HepG2 (cell line): ENCODE measurements at regions not wholly inside any gene's neighbourhood (a gene's known extent, or its start where the extent isn't known, plus 50 kb on each side); places are given as distances from the start of the nearest gene placed in this dataset.

Source experiments
- ATAC-seq: fragments of 200-7000 bp; cut with Tn5 transposase; 3 replicates; pipeline ENCODE4 v1.9.1; 2020; ENCODE audit warnings: mild to moderate bottlenecking, moderate library complexity
- BruUV-seq: library from RNA; stranded (reverse); fragments of 400-500 nt; replicated peaks from 2 replicates; lab custom pipeline; 2021; lab: Mats Ljungman, UMichigan
- CTCF ChIA-PET: fragments of 300-600 bp; formaldehyde crosslinking; extraction: SDS; loops from one replicate; lab custom pipeline; 2021; ENCODE audit warnings: low total read pairs, inconsistent platforms, low intra/inter-chr PET ratio; lab: Yijun Ruan, JAX
- POLR2A ChIA-PET: fragments of 350-600 bp; sonication (Branson Sonifier 250); formaldehyde crosslinking; loops from one replicate; lab custom pipeline; 2020; ENCODE audit warnings: antibody characterized with exemption, inconsistent platforms; lab: Yijun Ruan, JAX
- DNase-seq: peaks from one replicate; pipeline ENCODE4 v3.0.0-alpha.2; 2015; ENCODE audit warnings: low spot score
- FAIRE-seq: peaks from 3 replicates; lab custom pipeline; 2011; peaks lifted over from hg19 to GRCh38; lab: Jason Lieb, UNC
- H2AFZ ChIP-seq: one replicate; pipeline ENCODE4 v1.6.1; 2011; ENCODE audit warnings: low read length, inconsistent platforms
- H3K27ac ChIP-seq: fragments of 300-600 bp; 3 replicates; pipeline ENCODE4 v1.8.0; 2011; ENCODE audit warnings: mixed run types, mild to moderate bottlenecking, mixed read lengths, low read length, inconsistent platforms; ENCODE audit not compliant: insufficient read depth; ENCODE audit errors: extremely low read length
- H3K27me3 ChIP-seq, 2 experiments: fragments of 200-600 bp in 1 of 2; 2 replicates in 1 of 2; 3 replicates in 1 of 2; pipeline versions ENCODE4 v1.6.0 to v1.8.0; 2011; ENCODE audit warnings: low read length in 2 of 2, mild to moderate bottlenecking in 2 of 2, moderate library complexity in 2 of 2, inconsistent platforms in 1 of 2; ENCODE audit not compliant: insufficient read depth in 2 of 2, control insufficient read depth in 1 of 2
- H3K36me3 ChIP-seq, 2 experiments: fragments of 200-600 bp in 1 of 2; replicated peaks in 1 of 2; 2 replicates in 1 of 2; 3 replicates in 1 of 2; pipeline versions ENCODE4 v1.5.1 to v1.8.0; 2011; ENCODE audit warnings: low read length in 2 of 2, inconsistent platforms in 1 of 2; ENCODE audit not compliant: insufficient read depth in 2 of 2, control insufficient read depth in 1 of 2
- H3K4me1 ChIP-seq: 2 replicates; pipeline ENCODE4 v1.5.1; 2012; ENCODE audit warnings: low read length, inconsistent platforms; ENCODE audit not compliant: insufficient read depth
- H3K4me2 ChIP-seq: 2 replicates; pipeline ENCODE4 v1.6.0; 2011; ENCODE audit warnings: low read depth, low read length, inconsistent platforms
- H3K4me3 ChIP-seq, 3 experiments: fragments of 200-600 bp in 1 of 3; sonication (generic), shearing (Covaris generic) in 1 of 3; replicated peaks in 1 of 3; 2 replicates each; pipeline ENCODE4 v1.5.1; 2011 to 2016; ENCODE audit warnings: low read length in 3 of 3, inconsistent platforms in 2 of 3, low read depth in 2 of 3, mild to moderate bottlenecking in 2 of 3, control low read depth in 1 of 3, mixed read lengths in 1 of 3; ENCODE audit not compliant: insufficient read depth in 1 of 3
- H3K79me2 ChIP-seq: one replicate; pipeline ENCODE4 v1.6.1; 2011; ENCODE audit warnings: low read length, inconsistent platforms; ENCODE audit not compliant: insufficient read depth
- H3K9ac ChIP-seq: 2 replicates; pipeline ENCODE4 v1.6.0; 2011; ENCODE audit warnings: mild to moderate bottlenecking, low read depth, low read length, inconsistent platforms; ENCODE audit not compliant: insufficient read depth
- H3K9me3 ChIP-seq: 2 replicates; pipeline ENCODE4 v1.5.1; 2012; ENCODE audit warnings: mild to moderate bottlenecking, low read length
- H4K20me1 ChIP-seq: 2 replicates; pipeline ENCODE4 v1.6.0; 2011; ENCODE audit warnings: inconsistent platforms, mild to moderate bottlenecking, low read length, moderate library complexity; ENCODE audit not compliant: insufficient read depth
- FOXP1 ChIP-seq, 2 experiments: fragments of 450-650 bp in 1 of 2; IDR thresholded peaks; 2 replicates each; pipeline ENCODE4 v1.6.1; 2017 to 2018; ENCODE audit warnings: antibody characterized with exemption in 1 of 2
- GABPA ChIP-seq, 2 experiments: IDR thresholded peaks; 2 replicates each; pipeline ENCODE4 v1.6.1; 2011 to 2016; ENCODE audit warnings: low read depth in 2 of 2, low read length in 1 of 2, missing biosample characterization in 1 of 2, missing genetic modification characterization in 1 of 2
- HHEX ChIP-seq: IDR thresholded peaks from 2 replicates; pipeline ENCODE4 v1.6.1; 2016; ENCODE audit warnings: control low read depth
- MBNL3 ChIP-seq: fragments of 250-450 bp; sonication (Bioruptor Pico); conservative IDR thresholded peaks from 2 replicates; pipeline ENCODE4 v1.8.0; 2022; ENCODE audit warnings: mild to moderate bottlenecking, inconsistent platforms
- NR2F6 ChIP-seq, 2 experiments: IDR thresholded peaks; 2 replicates each; pipeline ENCODE4 v1.6.1; 2016; ENCODE audit warnings: antibody characterized with exemption in 1 of 2, mild to moderate bottlenecking in 1 of 2
- PAF1 ChIP-seq: IDR thresholded peaks from 2 replicates; pipeline ENCODE4 v1.6.1; 2016; ENCODE audit warnings: missing genetic modification reagents, missing compliant biosample characterization
- POLR2AphosphoS5 ChIP-seq: IDR thresholded peaks from 2 replicates; pipeline ENCODE4 v1.6.1; 2012; ENCODE audit warnings: low read depth, low read length
- ZFP36L2 ChIP-seq: sonication (generic); formaldehyde crosslinking; IDR thresholded peaks from 2 replicates; pipeline ENCODE4 v1.4.0; 2020; ENCODE audit warnings: missing genetic modification reagents
- WGBS: methylation state at CpG from one replicate; pipeline ENCODE4 v1.1.6; 2017; ENCODE audit warnings: low lambda C conversion rate; 5-methylcytosine and 5-hydroxymethylcytosine counted together
- in situ Hi-C: cut with HindIII; loops from 2 replicates; pipeline ENCODE4 v1.10.0; 2017; ENCODE audit warnings: low pct_unique_long_range_greater_than_20kb; ENCODE audit not compliant: extremely low pct_ligation_motif_present
- intact Hi-C: fragments of 100-400 bp; cut with micrococcal nuclease; formaldehyde crosslinking; loops from one replicate; pipeline ENCODE4 v1.10.0; 2022; ENCODE audit not compliant: unreplicated experiment
- TF ChIP-seq, protein P1 (sequence below): IDR thresholded peaks from 2 replicates; pipeline ENCODE4 v1.6.1; 2016
- TF ChIP-seq, protein P2 (sequence below): sonication (generic); formaldehyde crosslinking; IDR thresholded peaks from 2 replicates; pipeline ENCODE4 v1.4.0; 2020; ENCODE audit warnings: missing genetic modification reagents
- TF ChIP-seq, protein P3 (sequence below): sonication (generic); formaldehyde crosslinking; IDR thresholded peaks from 2 replicates; pipeline ENCODE4 v1.5.0; 2020; ENCODE audit warnings: missing genetic modification reagents, mild to moderate bottlenecking, borderline replicate concordance
- TF ChIP-seq, protein P4 (sequence below): sonication (generic); formaldehyde crosslinking; IDR thresholded peaks from 2 replicates; pipeline ENCODE4 v1.5.0; 2020; ENCODE audit warnings: mild to moderate bottlenecking, low read depth, missing genetic modification reagents, borderline replicate concordance
- TF ChIP-seq, protein P5 (sequence below), 2 experiments: sonication (generic) in 1 of 2; formaldehyde crosslinking in 1 of 2; IDR thresholded peaks; 2 replicates each; pipeline versions ENCODE4 v1.4.0 to v1.6.1; 2018 to 2020; ENCODE audit warnings: missing genetic modification reagents in 2 of 2, borderline replicate concordance in 1 of 2, low read depth in 1 of 2, mild to moderate bottlenecking in 1 of 2, missing biosample characterization in 1 of 2

DNA sequence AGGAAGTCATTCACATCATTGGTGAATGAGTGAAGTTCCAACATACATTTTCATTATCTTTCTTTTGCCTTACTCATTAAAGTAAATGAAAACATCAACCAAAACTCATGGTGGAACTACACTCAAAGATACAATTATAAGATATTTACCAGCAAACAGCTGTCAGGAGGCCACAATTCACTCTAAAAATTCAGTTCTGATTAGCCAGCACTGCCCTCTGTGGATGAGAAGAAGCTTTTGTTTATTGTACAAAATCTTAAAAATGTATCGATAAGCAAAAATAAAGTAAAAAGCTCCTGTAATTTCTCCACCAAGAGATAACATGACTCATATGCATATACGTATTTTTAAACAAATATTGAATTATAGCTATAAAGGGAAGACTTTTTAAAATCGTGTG lies 73.5 kb upstream of the RAPGEF4 start:
- H3K4me1 ChIP-seq = no peaks in the 10 kb centered on the region
- in situ Hi-C loops = no loop called here
- WGBS = 40% methylated on average over 3 of the region's 3 CpGs

DNA sequence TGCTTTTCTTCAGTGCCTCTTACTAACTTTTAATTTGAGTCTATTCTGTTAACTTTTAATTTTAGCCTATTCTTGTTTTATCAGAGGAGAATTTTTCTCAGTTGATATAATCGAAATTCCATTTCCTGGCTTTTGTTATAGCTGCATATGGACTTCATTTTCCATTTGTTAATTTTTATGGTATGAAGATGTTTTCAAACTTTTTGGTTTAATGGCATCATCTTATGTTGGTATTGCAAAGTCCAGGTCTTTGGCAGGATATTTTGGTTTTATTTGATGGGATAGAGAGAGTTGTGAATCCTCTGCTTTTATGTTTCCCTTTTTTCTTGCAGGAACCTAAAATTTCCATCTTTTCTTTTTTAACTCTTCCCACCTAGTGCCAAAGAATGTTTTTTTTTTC lies 70.9 kb upstream of the RAPGEF4 start:
- Histone ChIP-seq H3K9ac (no peak overlapping the region), H3K4me3 (no peak overlapping the region), H4K20me1 (no peaks in the 10 kb centered on the region), H3K36me3 (no peaks in the 10 kb centered on the region), H3K4me1 (no peaks in the 10 kb centered on the region), H3K27me3 (no peaks in the 10 kb centered on the region), H3K4me2 (no peak overlapping the region), H3K27ac (no peak overlapping the region), H3K9me3 (no peaks in the 10 kb centered on the region), H3K79me2 (no peaks in the 10 kb centered on the region), H2AFZ (no peak overlapping the region)
- in situ Hi-C loops = no loop called here
- no TSS peak for BruUV-seq
- 2% methylated on average over 1 of the region's 1 CpG for WGBS
- ATAC-seq (no peak), FAIRE-seq (no peak), DNase-seq (no peak)
- ChIA-PET CTCF (no interaction called here), POLR2A (no interaction called here)
- intact Hi-C loops = no loop called here
- TF ChIP-seq ZFP36L2 (CRISPR knock-in tag) (no peak), MBNL3 (CRISPR knock-in tag) (no peak), FOXP1 (IDR thresholded peaks at IDR 0.05) (no peak), FOXP1 (CRISPR knock-in tag; IDR thresholded peaks at IDR 0.05) (no peak), GABPA (IDR thresholded peaks at IDR 0.05; ENCODE audit: low read depth, low read length) (no peak), GABPA (CRISPR knock-in tag; IDR thresholded peaks at IDR 0.05; ENCODE audit: low read depth) (no peak), POLR2AphosphoS5 (no peak), NR2F6 (IDR thresholded peaks at IDR 0.05) (no peak), NR2F6 (CRISPR knock-in tag; IDR thresholded peaks at IDR 0.05) (no peak)
- TF ChIP-seq, protein P1, sequence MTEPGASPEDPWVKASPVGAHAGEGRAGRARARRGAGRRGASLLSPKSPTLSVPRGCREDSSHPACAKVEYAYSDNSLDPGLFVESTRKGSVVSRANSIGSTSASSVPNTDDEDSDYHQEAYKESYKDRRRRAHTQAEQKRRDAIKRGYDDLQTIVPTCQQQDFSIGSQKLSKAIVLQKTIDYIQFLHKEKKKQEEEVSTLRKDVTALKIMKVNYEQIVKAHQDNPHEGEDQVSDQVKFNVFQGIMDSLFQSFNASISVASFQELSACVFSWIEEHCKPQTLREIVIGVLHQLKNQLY = no peak
- TF ChIP-seq, protein P2, sequence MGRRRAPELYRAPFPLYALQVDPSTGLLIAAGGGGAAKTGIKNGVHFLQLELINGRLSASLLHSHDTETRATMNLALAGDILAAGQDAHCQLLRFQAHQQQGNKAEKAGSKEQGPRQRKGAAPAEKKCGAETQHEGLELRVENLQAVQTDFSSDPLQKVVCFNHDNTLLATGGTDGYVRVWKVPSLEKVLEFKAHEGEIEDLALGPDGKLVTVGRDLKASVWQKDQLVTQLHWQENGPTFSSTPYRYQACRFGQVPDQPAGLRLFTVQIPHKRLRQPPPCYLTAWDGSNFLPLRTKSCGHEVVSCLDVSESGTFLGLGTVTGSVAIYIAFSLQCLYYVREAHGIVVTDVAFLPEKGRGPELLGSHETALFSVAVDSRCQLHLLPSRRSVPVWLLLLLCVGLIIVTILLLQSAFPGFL (CRISPR knock-in tag) = no peak
- TF ChIP-seq, protein P3, sequence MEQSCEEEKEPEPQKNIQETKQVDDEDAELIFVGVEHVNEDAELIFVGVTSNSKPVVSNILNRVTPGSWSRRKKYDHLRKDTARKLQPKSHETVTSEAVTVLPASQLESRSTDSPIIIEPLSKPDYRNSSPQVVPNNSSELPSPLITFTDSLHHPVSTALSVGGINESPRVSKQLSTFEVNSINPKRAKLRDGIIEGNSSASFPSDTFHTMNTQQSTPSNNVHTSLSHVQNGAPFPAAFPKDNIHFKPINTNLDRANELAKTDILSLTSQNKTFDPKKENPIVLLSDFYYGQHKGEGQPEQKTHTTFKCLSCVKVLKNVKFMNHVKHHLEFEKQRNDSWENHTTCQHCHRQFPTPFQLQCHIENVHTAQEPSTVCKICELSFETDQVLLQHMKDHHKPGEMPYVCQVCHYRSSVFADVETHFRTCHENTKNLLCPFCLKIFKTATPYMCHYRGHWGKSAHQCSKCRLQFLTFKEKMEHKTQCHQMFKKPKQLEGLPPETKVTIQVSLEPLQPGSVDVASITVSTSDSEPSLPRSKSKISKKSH (CRISPR knock-in tag) = no peak
- TF ChIP-seq, protein P4, sequence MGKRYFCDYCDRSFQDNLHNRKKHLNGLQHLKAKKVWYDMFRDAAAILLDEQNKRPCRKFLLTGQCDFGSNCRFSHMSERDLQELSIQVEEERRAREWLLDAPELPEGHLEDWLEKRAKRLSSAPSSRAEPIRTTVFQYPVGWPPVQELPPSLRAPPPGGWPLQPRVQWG (CRISPR knock-in tag) = no peak

More for the DNA sequence above, 73.5 kb upstream of the RAPGEF4 start:
- no peak for FAIRE-seq
- Histone ChIP-seq H2AFZ (no peak overlapping the region), H3K9ac (no peak overlapping the region), H3K27me3 (no peaks in the 10 kb centered on the region), H3K36me3 (no peaks in the 10 kb centered on the region), H4K20me1 (no peaks in the 10 kb centered on the region), H3K4me2 (no peak overlapping the region), H3K79me2 (no peaks in the 10 kb centered on the region), H3K27ac (no peak overlapping the region), H3K4me3 (no peak overlapping the region), H3K9me3 (no peaks in the 10 kb centered on the region; the same call in 1 of the 2 replicates)
- ChIA-PET POLR2A (no interaction called here), CTCF (no interaction called here)
- no TSS peak for BruUV-seq
- intact Hi-C loops = no loop called here
- ATAC-seq = no peak
- DNase-seq = no peak
- no peak for TF ChIP-seq PAF1 (CRISPR knock-in tag)
- TF ChIP-seq, protein P5, sequence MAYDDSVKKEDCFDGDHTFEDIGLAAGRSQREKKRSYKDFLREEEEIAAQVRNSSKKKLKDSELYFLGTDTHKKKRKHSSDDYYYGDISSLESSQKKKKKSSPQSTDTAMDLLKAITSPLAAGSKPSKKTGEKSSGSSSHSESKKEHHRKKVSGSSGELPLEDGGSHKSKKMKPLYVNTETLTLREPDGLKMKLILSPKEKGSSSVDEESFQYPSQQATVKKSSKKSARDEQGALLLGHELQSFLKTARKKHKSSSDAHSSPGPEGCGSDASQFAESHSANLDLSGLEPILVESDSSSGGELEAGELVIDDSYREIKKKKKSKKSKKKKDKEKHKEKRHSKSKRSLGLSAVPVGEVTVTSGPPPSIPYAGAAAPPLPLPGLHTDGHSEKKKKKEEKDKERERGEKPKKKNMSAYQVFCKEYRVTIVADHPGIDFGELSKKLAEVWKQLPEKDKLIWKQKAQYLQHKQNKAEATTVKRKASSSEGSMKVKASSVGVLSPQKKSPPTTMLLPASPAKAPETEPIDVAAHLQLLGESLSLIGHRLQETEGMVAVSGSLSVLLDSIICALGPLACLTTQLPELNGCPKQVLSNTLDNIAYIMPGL (CRISPR knock-in tag; IDR thresholded peaks at IDR 0.05; ENCODE audit: borderline replicate concordance in 1 of 2, low read depth in 1 of 2) = no peak
- no peak for TF ChIP-seq HHEX (CRISPR knock-in tag)
